ENCODE measurements at regions not wholly inside any gene's neighbourhood (a gene's known extent, or its start where the extent isn't known, plus 50 kb on each side); places are given as distances from the start of the nearest gene placed in this dataset.
"Not testable (repeated sequence)": the region's sequence is repeated elsewhere in the genome, so short reads cannot be mapped to it uniquely, and the experiment has no call there.

DNA sequence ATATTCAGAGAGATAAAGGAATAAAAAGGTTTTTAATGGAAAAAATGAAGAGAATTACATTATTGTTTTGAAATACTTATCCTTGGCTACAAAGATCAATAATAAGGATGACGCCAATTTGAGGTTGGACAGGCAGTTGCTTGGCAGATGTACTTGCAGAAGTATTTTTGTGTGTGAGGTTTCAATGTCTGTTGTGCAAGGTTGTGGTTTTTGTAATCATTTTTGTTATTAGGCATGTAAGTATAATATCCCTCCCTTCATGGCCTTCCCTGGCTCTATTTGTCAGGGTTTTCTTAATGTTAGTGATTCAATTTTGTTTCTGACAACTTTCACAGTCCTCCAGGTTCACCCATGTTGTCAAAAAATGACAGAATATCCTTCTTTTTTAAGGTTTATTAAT lies 105.9 kb downstream of the OTOL1 start:
- DNase-seq: no peak

DNA sequence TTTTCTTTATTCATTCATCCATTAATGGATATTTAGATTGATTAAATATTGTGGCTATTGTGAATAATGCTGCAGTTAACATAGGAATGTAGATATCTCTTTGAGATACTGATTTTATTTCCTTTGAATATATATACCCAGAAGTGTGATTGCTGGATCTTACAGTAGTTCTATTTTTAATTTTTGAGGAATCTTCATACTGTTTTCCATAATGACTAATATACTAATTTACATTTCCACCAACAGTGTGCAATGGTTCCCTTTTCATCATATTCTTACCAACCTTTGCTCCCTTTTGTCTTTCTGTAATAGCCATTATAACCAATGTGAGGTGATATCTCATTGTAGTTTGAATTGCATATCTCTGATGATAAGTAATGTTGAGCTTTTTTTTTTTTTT lies 106.3 kb downstream of the OTOL1 start:
- DNase-seq: no peak

DNA sequence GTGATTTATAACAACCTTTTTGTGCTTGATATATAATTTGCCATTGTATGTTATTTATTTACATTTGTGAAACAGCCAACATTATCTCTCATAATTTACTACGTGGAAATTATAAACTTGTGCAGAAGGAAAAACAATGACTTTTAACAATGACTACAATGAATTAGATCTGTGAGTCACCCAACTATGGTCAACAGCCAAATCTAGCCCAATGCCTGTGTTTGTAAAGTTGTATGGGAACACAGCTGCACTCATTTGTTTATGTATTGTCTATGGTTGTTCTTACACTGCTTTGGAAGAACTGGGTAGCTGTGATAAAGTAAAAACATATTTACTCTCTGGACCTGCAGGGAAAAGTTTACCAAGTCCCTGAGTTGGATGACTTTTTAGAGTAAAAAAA lies 110.4 kb downstream of the OTOL1 start:
- DNase-seq: no peak

GRCh38 chr3:161619351-161619750 lies 122.7 kb downstream of the OTOL1 start:
- no peak for DNase-seq

DNA sequence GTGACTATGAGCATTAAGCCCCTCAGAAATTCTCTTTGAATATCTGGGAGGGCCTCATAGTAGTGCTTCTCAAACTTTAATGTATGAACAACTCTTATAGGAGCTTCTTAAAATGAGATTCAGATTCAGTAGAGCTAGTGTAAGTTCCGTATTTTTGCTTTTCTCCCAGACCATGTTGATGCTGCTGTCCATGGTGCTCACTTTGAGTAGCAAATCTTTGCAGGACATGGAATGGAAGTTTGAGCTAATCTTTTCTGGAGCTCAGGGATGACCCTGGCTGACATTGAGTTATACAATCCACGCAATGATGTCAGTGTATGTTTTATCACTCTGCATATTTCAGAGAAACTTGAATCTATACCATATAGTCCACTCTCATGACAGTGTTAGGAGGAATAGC lies 134.2 kb downstream of the OTOL1 start:
- DNase-seq: no peak

- DNase-seq: no peak
Observed at GRCh38 chr3:161631536-161631935, 134.9 kb downstream of the OTOL1 start.

DNA sequence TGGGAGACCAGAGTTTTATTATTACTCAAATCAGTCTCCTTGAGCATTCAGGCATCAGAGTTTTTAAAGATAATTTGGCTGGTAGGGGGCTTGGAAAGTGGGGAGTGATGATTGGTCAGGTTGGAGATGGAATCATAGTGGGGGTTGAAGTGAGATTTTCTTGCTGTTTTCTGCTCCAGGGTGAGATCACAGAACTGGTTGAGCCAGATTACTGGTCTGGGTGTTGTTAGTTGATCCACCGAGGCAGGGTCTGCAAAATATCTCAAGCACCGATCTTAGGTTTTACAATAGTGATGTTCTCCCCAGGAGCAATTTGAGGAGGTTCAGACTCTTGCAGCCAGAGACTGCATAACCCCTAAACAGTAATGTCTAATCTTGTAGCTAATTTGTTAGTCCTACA lies 141.0 kb downstream of the OTOL1 start:
- DNase-seq: no peak

- DNase-seq: not testable (repeated sequence)
Observed at GRCh38 chr3:161639095-161639494, 142.5 kb downstream of the OTOL1 start.

DNA sequence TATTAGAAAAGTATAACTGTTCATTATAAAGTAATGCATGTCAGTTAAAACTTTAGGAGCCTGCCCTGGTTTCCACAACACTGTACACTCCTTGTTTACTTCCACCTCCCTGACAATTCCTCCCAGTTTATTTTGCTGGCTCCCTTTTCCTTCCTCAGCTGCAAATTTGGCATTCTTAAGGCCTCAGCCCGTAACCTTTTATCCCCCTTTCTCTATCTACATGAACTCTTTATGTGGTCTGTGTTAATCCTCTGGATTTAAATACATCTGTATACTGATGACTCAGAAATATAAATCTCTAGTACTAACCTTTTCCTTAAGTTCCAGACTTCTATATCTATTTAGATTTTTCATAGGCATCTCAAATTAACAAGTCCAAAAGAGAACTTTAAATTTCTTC lies 143.6 kb downstream of the OTOL1 start:
- no peak for DNase-seq

GRCh38 chr3:161641287-161641686 lies 144.7 kb downstream of the OTOL1 start:
- no peak for DNase-seq

GRCh38 chr3:161644891-161645635 lies 148.5 kb downstream of the OTOL1 start:
- DNase-seq: no peak

GRCh38 chr3:161647936-161648470 lies 151.4 kb downstream of the OTOL1 start:
- DNase-seq: no peak

GRCh38 chr3:161649900-161650484 lies 153.4 kb downstream of the OTOL1 start:
- DNase-seq: no peak

GRCh38 chr3:161657786-161658185 lies 161.2 kb downstream of the OTOL1 start:
- DNase-seq: no peak

DNA sequence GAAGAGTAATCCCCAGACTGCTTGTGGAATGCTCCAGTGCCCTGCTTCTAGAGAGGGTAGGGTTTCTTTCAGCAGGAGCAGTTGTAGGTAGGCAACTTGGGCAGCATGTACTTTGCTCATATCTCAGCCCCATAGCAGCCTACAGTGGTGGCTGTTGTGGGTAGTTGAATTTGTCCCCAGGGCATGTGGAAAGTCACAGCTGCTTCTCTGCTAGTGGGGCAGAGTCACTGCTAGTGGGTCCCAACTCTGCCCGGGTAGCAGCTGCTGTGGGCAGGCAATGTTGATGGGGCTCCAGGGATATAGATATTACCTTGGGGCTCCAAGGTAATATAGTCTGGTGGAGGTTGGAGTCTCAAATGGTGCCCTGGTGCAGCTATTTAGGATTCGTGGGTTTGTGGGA lies 174.5 kb downstream of the OTOL1 start:
- DNase-seq: no peak

DNA sequence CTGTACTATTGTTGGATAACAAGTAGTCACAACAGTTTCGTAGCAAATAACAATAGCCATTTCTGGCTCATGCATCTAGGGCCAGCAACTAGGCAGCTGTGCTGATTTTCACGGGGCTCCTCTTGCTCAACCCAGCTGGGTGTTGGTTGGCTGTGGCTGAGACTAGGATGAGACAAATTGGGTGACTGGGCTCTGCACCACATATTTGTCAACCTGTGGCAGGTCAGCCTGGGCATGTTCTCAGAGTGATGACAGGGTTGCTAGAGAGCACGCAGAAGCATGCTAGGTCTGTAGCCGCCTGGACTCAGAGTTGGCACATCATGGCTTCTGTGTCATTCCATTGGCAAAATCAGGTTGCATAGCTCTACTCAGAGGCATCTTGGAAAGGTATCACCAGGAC lies 175.9 kb downstream of the OTOL1 start:
- DNase-seq: no peak

DNA sequence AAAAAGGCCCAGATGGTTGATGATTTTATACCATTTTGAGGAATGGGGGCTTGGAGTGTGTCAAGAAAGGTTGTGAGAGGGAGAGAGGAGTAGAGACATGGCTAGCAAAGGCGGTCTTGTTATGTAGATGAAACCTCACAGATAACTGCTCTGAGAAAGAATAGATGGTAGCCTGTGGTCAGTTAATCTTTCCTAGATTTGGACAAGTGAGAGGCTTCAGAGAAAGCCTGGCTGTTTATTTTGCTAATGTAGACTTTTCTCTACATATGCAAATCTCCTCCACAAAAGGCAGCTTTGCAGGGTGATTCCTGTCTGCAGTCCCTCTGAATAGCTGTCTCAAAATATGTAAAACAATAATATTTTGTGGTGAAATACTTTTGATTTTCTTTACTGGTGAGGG lies 177.3 kb downstream of the OTOL1 start:
- DNase-seq: no peak

GRCh38 chr3:161674402-161674801 lies 177.8 kb downstream of the OTOL1 start:
- no peak for DNase-seq

- not testable (repeated sequence) for DNase-seq
Observed at GRCh38 chr3:161681831-161682230, 185.2 kb downstream of the OTOL1 start.

GRCh38 chr3:161682715-161683114 lies 186.1 kb downstream of the OTOL1 start:
- DNase-seq: no peak

DNA sequence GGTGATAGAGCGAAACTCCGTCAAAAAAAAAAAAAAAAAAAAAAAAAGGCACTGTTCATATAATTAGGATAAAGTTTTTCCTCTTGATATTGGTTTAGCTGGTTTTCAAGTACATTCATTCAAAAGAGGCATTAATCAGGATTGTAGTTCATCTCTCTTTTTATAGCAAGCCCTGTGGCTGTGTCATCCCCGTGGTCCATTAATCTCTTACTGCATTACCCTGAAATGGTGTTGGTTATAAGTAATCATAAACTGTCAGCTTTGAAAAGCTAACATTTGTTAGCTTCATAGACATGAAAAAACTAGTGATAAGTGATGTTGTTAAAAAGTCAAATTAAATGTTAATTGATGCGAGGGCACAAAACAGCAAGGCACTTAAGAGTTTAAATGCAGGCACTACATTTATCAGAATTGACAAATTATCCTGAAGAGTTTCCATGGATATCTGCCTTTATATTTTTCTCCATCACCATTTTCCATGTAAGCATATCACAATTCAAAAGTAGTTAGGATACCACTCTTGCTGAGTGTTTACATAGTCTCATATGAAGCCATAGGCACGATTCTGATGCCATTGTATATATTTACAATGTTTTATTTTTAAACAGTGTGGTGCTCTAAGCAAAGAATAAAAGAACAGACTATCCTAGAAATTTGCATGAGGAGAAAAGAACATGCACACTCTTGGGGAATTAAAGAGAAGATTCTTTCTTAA lies 193.1 kb downstream of the OTOL1 start:
- no peak for DNase-seq

GRCh38 chr3:161690299-161690620 lies 193.7 kb downstream of the OTOL1 start:
- DNase-seq: no peak

- DNase-seq: no peak
Observed at GRCh38 chr3:161691677-161692076, 195.1 kb downstream of the OTOL1 start.
